Activated T-helper 2 cell treated with anti-CD3 and anti-CD28 coated beads, Interferon-gamma antibody, Interleukin-2, Interleukin-4, amounts not matched to agents 10 μg/mL and 5 μg/mL and 100 μg/mL, durations not matched to agents 14 hours and 24 hours and 36 hours (primary cell): ENCODE measurements at regions not wholly inside any gene's neighbourhood (a gene's known extent, or its start where the extent isn't known, plus 50 kb on each side); places are given as distances from the start of the nearest gene placed in this dataset.

Experiments
- DNase-seq: peaks from one replicate; pipeline ENCODE4 v3.0.0; 2021; ENCODE audit warnings: low spot score
- H3K27ac Mint-ChIP-seq: one replicate; pipeline ENCODE4 v1.8.0; 2021; ENCODE audit warnings: mixed read lengths
- H3K27me3 Mint-ChIP-seq: one replicate; pipeline ENCODE4 v1.8.0; 2021; ENCODE audit warnings: low read depth, mixed read lengths
- H3K36me3 Mint-ChIP-seq: one replicate; pipeline ENCODE4 v1.8.0; 2021; ENCODE audit warnings: low read depth, mixed read lengths
- H3K4me1 Mint-ChIP-seq: one replicate; pipeline ENCODE4 v1.8.0; 2021; ENCODE audit warnings: low read depth, mixed read lengths
- H3K4me3 Mint-ChIP-seq: one replicate; pipeline ENCODE4 v1.8.0; 2021; ENCODE audit warnings: low read depth, mild to moderate bottlenecking, moderate library complexity, mixed read lengths
- H3K9me3 Mint-ChIP-seq: one replicate; pipeline ENCODE4 v1.8.0; 2021; ENCODE audit warnings: mixed read lengths
- intact Hi-C: fragments of 100-400 bp; cut with micrococcal nuclease; formaldehyde crosslinking; loops from one replicate; pipeline ENCODE4 v1.15.1; 2023

- H3K9me3 Mint-ChIP-seq, result peaks cover 28% of the 10 kb centered on the region
- no peak for DNase-seq
- no peaks in the 10 kb centered on the region for H3K27me3 Mint-ChIP-seq
- no peaks in the 10 kb centered on the region for H3K4me1 Mint-ChIP-seq
- H3K4me3 Mint-ChIP-seq, result no peak overlapping the region
- intact Hi-C loops, result no loop called here
- H3K27ac Mint-ChIP-seq, result no peak overlapping the region
- H3K36me3 Mint-ChIP-seq, result no peaks in the 10 kb centered on the region
These were observed 224.0 kb downstream of the TXNL1 start for GRCh38 chr18:56414357-56414756.

- no peak overlapping the region for H3K27ac Mint-ChIP-seq
These were observed 224.5 kb downstream of the TXNL1 start for GRCh38 chr18:56413862-56414261.

GRCh38 chr18:56412951-56413350 is 225.4 kb downstream of the TXNL1 start:
- peaks cover 28% of the 10 kb centered on the region for H3K9me3 Mint-ChIP-seq
- no peaks in the 10 kb centered on the region for H3K27me3 Mint-ChIP-seq
- intact Hi-C loops, result no loop called here
- H3K27ac Mint-ChIP-seq, result no peak overlapping the region
- no peak for DNase-seq
- no peaks in the 10 kb centered on the region for H3K4me1 Mint-ChIP-seq
- H3K36me3 Mint-ChIP-seq, result no peaks in the 10 kb centered on the region
- H3K4me3 Mint-ChIP-seq, result no peak overlapping the region

More at GRCh38 chr18:56413862-56414261, 224.5 kb downstream of the TXNL1 start:
- intact Hi-C loops, result no loop called here
- no peaks in the 10 kb centered on the region for H3K27me3 Mint-ChIP-seq
- DNase-seq, result no peak
- H3K36me3 Mint-ChIP-seq, result no peaks in the 10 kb centered on the region
- no peaks in the 10 kb centered on the region for H3K4me1 Mint-ChIP-seq
- H3K9me3 Mint-ChIP-seq, result peaks cover 28% of the 10 kb centered on the region
- H3K4me3 Mint-ChIP-seq, result no peak overlapping the region

GRCh38 chr18:56409736-56410135 is 228.7 kb downstream of the TXNL1 start:
- no peaks in the 10 kb centered on the region for H3K36me3 Mint-ChIP-seq
- H3K27ac Mint-ChIP-seq, result no peak overlapping the region
- no peak overlapping the region for H3K4me3 Mint-ChIP-seq
- intact Hi-C loops, result no loop called here
- no peaks in the 10 kb centered on the region for H3K27me3 Mint-ChIP-seq
- H3K4me1 Mint-ChIP-seq, result no peaks in the 10 kb centered on the region
- H3K9me3 Mint-ChIP-seq, result peaks cover 11% of the 10 kb centered on the region
- no peak for DNase-seq

- DNase-seq, result no peak
- Mint-ChIP-seq H3K36me3 (no peaks in the 10 kb centered on the region), H3K4me1 (no peaks in the 10 kb centered on the region), H3K9me3 (peaks cover 4% of the 10 kb centered on the region), H3K4me3 (no peak overlapping the region), H3K27me3 (no peaks in the 10 kb centered on the region), H3K27ac (no peak overlapping the region)
- intact Hi-C loops, result no loop called here
These were observed 230.7 kb downstream of the TXNL1 start for GRCh38 chr18:56407646-56408180.

GRCh38 chr18:56402872-56403516 is 235.4 kb downstream of the TXNL1 start:
- intact Hi-C loops, result no loop called here
- no peaks in the 10 kb centered on the region for H3K36me3 Mint-ChIP-seq
- no peak overlapping the region for H3K27ac Mint-ChIP-seq
- no peak overlapping the region for H3K4me3 Mint-ChIP-seq
- H3K4me1 Mint-ChIP-seq, result no peaks in the 10 kb centered on the region
- no peaks in the 10 kb centered on the region for H3K27me3 Mint-ChIP-seq
- DNase-seq, result no peak
- H3K9me3 Mint-ChIP-seq, result no peaks in the 10 kb centered on the region

GRCh38 chr18:56393870-56394269 is 244.5 kb downstream of the TXNL1 start:
- no peak overlapping the region for H3K4me3 Mint-ChIP-seq
- no peaks in the 10 kb centered on the region for H3K36me3 Mint-ChIP-seq
- H3K27me3 Mint-ChIP-seq, result no peaks in the 10 kb centered on the region
- DNase-seq, result no peak
- H3K9me3 Mint-ChIP-seq, result no peaks in the 10 kb centered on the region
- H3K4me1 Mint-ChIP-seq, result no peaks in the 10 kb centered on the region
- no peak overlapping the region for H3K27ac Mint-ChIP-seq
- intact Hi-C loops, result no loop called here

GRCh38 chr18:56391931-56392590 is 246.3 kb downstream of the TXNL1 start:
- Mint-ChIP-seq H3K27ac (no peak overlapping the region), H3K4me3 (no peak overlapping the region), H3K9me3 (no peaks in the 10 kb centered on the region), H3K27me3 (no peaks in the 10 kb centered on the region), H3K36me3 (no peaks in the 10 kb centered on the region), H3K4me1 (no peaks in the 10 kb centered on the region)
- no peak for DNase-seq
- intact Hi-C loops, result no loop called here

- intact Hi-C loops, result no loop called here
- Mint-ChIP-seq H3K36me3 (no peaks in the 10 kb centered on the region), H3K4me1 (no peaks in the 10 kb centered on the region), H3K27me3 (no peaks in the 10 kb centered on the region), H3K9me3 (no peaks in the 10 kb centered on the region), H3K4me3 (no peak overlapping the region), H3K27ac (no peak overlapping the region)
- DNase-seq, result no peak
These were observed 247.8 kb downstream of the TXNL1 start for GRCh38 chr18:56390626-56391025.

GRCh38 chr18:56389190-56389589 is 249.2 kb downstream of the TXNL1 start:
- Mint-ChIP-seq H3K27me3 (no peaks in the 10 kb centered on the region), H3K27ac (no peak overlapping the region), H3K4me1 (no peaks in the 10 kb centered on the region), H3K36me3 (no peaks in the 10 kb centered on the region), H3K4me3 (no peak overlapping the region), H3K9me3 (no peaks in the 10 kb centered on the region)
- no peak for DNase-seq
- intact Hi-C loops, result no loop called here

GRCh38 chr18:56388571-56388970 is 249.8 kb downstream of the TXNL1 start:
- no peaks in the 10 kb centered on the region for H3K4me1 Mint-ChIP-seq

GRCh38 chr18:56386856-56387255 is 251.5 kb downstream of the TXNL1 start:
- intact Hi-C loops, result no loop called here
- Mint-ChIP-seq H3K27me3 (no peaks in the 10 kb centered on the region), H3K36me3 (no peaks in the 10 kb centered on the region), H3K4me3 (no peak overlapping the region), H3K4me1 (no peaks in the 10 kb centered on the region), H3K27ac (no peak overlapping the region), H3K9me3 (no peaks in the 10 kb centered on the region)
- DNase-seq, result no peak

More at GRCh38 chr18:56388571-56388970, 249.8 kb downstream of the TXNL1 start:
- H3K9me3 Mint-ChIP-seq, result no peaks in the 10 kb centered on the region
- H3K27ac Mint-ChIP-seq, result no peak overlapping the region
- no peak for DNase-seq
- H3K27me3 Mint-ChIP-seq, result no peaks in the 10 kb centered on the region
- no peak overlapping the region for H3K4me3 Mint-ChIP-seq
- no peaks in the 10 kb centered on the region for H3K36me3 Mint-ChIP-seq
- intact Hi-C loops, result no loop called here

GRCh38 chr18:56383349-56383748 is 255.0 kb downstream of the TXNL1 start:
- no peaks in the 10 kb centered on the region for H3K27me3 Mint-ChIP-seq
- H3K9me3 Mint-ChIP-seq, result no peaks in the 10 kb centered on the region
- no peaks in the 10 kb centered on the region for H3K4me1 Mint-ChIP-seq
- intact Hi-C loops, result no loop called here
- H3K27ac Mint-ChIP-seq, result no peak overlapping the region
- H3K4me3 Mint-ChIP-seq, result no peak overlapping the region
- DNase-seq, result no peak
- H3K36me3 Mint-ChIP-seq, result no peaks in the 10 kb centered on the region
